Hepatocyte (in vitro differentiated cells): ENCODE measurements at regions not wholly inside any gene's neighbourhood (a gene's known extent, or its start where the extent isn't known, plus 50 kb on each side); places are given as distances from the start of the nearest gene placed in this dataset.

Experiments
- DNase-seq: peaks from one replicate; pipeline ENCODE4 v3.0.0-alpha.2; 2016; ENCODE audit warnings: low spot score
- H2AFZ ChIP-seq: fragments of 200-600 bp; sonication (generic); 2 replicates; pipeline ENCODE4 v1.6.0; 2016; ENCODE audit warnings: antibody characterized with exemption, mild to moderate bottlenecking
- H3K27ac ChIP-seq: fragments of 200-600 bp; sonication (generic); 2 replicates; pipeline ENCODE4 v1.5.1; 2016; ENCODE audit warnings: mild to moderate bottlenecking
- H3K27me3 ChIP-seq: fragments of 200-600 bp; sonication (generic); 2 replicates; pipeline ENCODE4 v1.6.1; 2016
- H3K36me3 ChIP-seq: fragments of 200-600 bp; sonication (generic); replicated peaks from 2 replicates; pipeline ENCODE4 v1.5.1; 2016; ENCODE audit warnings: low read depth; ENCODE audit not compliant: insufficient read depth
- H3K4me1 ChIP-seq: fragments of 200-600 bp; sonication (generic); 2 replicates; pipeline ENCODE4 v1.5.1; 2016; ENCODE audit warnings: mild to moderate bottlenecking, moderate library complexity; ENCODE audit not compliant: insufficient read depth
- H3K4me2 ChIP-seq: fragments of 200-600 bp; sonication (generic); 2 replicates; pipeline ENCODE4 v1.6.0; 2016
- H3K4me3 ChIP-seq: fragments of 200-600 bp; sonication (generic); 2 replicates; pipeline ENCODE4 v1.5.1; 2016; ENCODE audit warnings: mild to moderate bottlenecking
- H3K79me2 ChIP-seq: fragments of 200-600 bp; sonication (generic); 2 replicates; pipeline ENCODE4 v1.6.0; 2017; ENCODE audit warnings: mild to moderate bottlenecking
- H3K9me2 ChIP-seq: fragments of 200-600 bp; sonication (generic); replicated peaks from 2 replicates; pipeline ENCODE4 v1.6.0; 2017; ENCODE audit warnings: mild to moderate bottlenecking; ENCODE audit not compliant: insufficient read depth
- H3K9me3 ChIP-seq: fragments of 200-600 bp; sonication (generic); 2 replicates; pipeline ENCODE4 v1.5.1; 2016; ENCODE audit warnings: low read depth, mild to moderate bottlenecking
- H4K20me1 ChIP-seq: fragments of 200-600 bp; sonication (generic); 2 replicates; pipeline ENCODE4 v1.6.0; 2016; ENCODE audit warnings: mild to moderate bottlenecking; ENCODE audit not compliant: insufficient read depth, poor library complexity, severe bottlenecking
- CTCF ChIP-seq: fragments of 200-600 bp; sonication (generic); IDR thresholded peaks from 2 replicates; pipeline ENCODE4 v1.5.1; 2016; ENCODE audit warnings: antibody characterized with exemption, mild to moderate bottlenecking; ENCODE audit not compliant: poor library complexity
- EZH2 ChIP-seq: fragments of 200-600 bp; sonication (generic); IDR thresholded peaks from 2 replicates; pipeline ENCODE4 v1.6.1; 2016; ENCODE audit warnings: antibody characterized with exemption, mild to moderate bottlenecking, borderline replicate concordance
- EZH2phosphoT487 ChIP-seq: fragments of 200-600 bp; sonication (generic); IDR thresholded peaks from one replicate; pipeline ENCODE4 v1.6.1; 2018; ENCODE audit warnings: antibody characterized with exemption, mild to moderate bottlenecking, low read depth, moderate library complexity; ENCODE audit not compliant: unreplicated experiment, severe bottlenecking
- WGBS: methylation state at CpG from one replicate; pipeline ENCODE4 v1.1.6; 2016; ENCODE audit warnings: low lambda C conversion rate; ENCODE audit errors: missing lambda C conversion rate; 5-methylcytosine and 5-hydroxymethylcytosine counted together

DNA sequence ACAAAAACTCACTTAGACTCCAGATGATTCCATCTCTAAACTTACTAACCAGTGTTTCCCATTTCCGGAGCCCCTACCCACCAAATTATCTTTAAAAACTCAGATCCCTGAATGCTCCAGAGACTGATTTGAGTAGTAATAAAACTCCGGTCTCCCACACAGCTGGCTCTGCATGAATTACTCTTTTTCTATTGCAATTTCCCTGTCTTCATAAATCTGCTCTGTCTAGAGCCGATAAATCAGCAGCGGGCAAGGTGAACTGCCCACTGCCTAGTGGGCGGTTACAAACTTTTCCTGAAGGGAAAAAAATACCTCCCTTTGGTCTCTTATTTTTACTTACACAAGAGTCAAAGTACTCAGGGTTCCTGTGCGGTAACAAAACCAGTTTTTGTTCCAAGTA lies 624.4 kb upstream of the RORB start:
- Histone ChIP-seq H2AFZ (no peak overlapping the region), H3K9me3 (no peaks in the 10 kb centered on the region), H3K27me3 (no peaks in the 10 kb centered on the region), H3K4me3 (no peak overlapping the region), H3K79me2 (no peaks in the 10 kb centered on the region), H3K4me1 (no peaks in the 10 kb centered on the region), H3K36me3 (no peaks in the 10 kb centered on the region), H3K27ac (no peak overlapping the region), H4K20me1 (no peaks in the 10 kb centered on the region), H3K9me2 (no peaks in the 10 kb centered on the region), H3K4me2 (no peak overlapping the region)
- TF ChIP-seq CTCF (no peak), EZH2phosphoT487 (no peak), EZH2 (no peak)
- no peak for DNase-seq
- WGBS, result 95% methylated on average over 6 of the region's 6 CpGs

GRCh38 chr9:73880101-73880500 lies 617.0 kb upstream of the RORB start:
- Histone ChIP-seq H3K79me2 (no peaks in the 10 kb centered on the region), H3K4me2 (no peak overlapping the region), H3K4me1 (no peaks in the 10 kb centered on the region), H3K27ac (no peak overlapping the region), H3K9me2 (no peaks in the 10 kb centered on the region), H3K36me3 (no peaks in the 10 kb centered on the region), H2AFZ (no peak overlapping the region), H3K9me3 (no peaks in the 10 kb centered on the region), H3K27me3 (no peaks in the 10 kb centered on the region), H3K4me3 (no peak overlapping the region), H4K20me1 (no peaks in the 10 kb centered on the region)
- no peak for DNase-seq
- 62% methylated on average over 3 of the region's 3 CpGs for WGBS
- no peak for TF ChIP-seq EZH2phosphoT487
- TF ChIP-seq EZH2, result no peak
- TF ChIP-seq CTCF, result no peak

- 94% methylated on average over 2 of the region's 2 CpGs for WGBS
- H3K4me1 ChIP-seq, result no peaks in the 10 kb centered on the region
Observed at GRCh38 chr9:73889023-73889422, 608.1 kb upstream of the RORB start.

More at GRCh38 chr9:73889023-73889422, 608.1 kb upstream of the RORB start:
- Histone ChIP-seq H3K4me3 (no peak overlapping the region), H3K27ac (no peak overlapping the region), H4K20me1 (no peaks in the 10 kb centered on the region), H3K79me2 (no peaks in the 10 kb centered on the region), H2AFZ (no peak overlapping the region), H3K9me2 (no peaks in the 10 kb centered on the region), H3K27me3 (no peaks in the 10 kb centered on the region), H3K36me3 (no peaks in the 10 kb centered on the region), H3K9me3 (no peaks in the 10 kb centered on the region), H3K4me2 (no peak overlapping the region)
- TF ChIP-seq EZH2 (no peak), EZH2phosphoT487 (no peak), CTCF (no peak)
- no peak for DNase-seq
